MM.1S (cell line): ENCODE measurements at regions not wholly inside any gene's neighbourhood (a gene's known extent, or its start where the extent isn't known, plus 50 kb on each side); places are given as distances from the start of the nearest gene placed in this dataset.

ENCODE experiments used
- EZH2 ChIP-seq: fragments of 300-600 bp; sonication (generic); optimal IDR thresholded peaks from 2 replicates; pipeline ENCODE3; 2017; ENCODE audit warnings: low read depth, mild to moderate bottlenecking, antibody characterized with exemption, low read length, mixed read lengths
- EZH2phosphoT487 ChIP-seq: fragments of 300-600 bp; sonication (generic); IDR thresholded peaks from 2 replicates; pipeline ENCODE4 v1.6.1; 2018; ENCODE audit warnings: antibody characterized with exemption, low read length
- TF ChIP-seq, protein P1 (sequence below): fragments of 300-600 bp; sonication (generic); IDR thresholded peaks from 2 replicates; pipeline ENCODE4 v1.5.1; 2016; ENCODE audit warnings: antibody characterized with exemption, low read length, mixed read lengths

DNA sequence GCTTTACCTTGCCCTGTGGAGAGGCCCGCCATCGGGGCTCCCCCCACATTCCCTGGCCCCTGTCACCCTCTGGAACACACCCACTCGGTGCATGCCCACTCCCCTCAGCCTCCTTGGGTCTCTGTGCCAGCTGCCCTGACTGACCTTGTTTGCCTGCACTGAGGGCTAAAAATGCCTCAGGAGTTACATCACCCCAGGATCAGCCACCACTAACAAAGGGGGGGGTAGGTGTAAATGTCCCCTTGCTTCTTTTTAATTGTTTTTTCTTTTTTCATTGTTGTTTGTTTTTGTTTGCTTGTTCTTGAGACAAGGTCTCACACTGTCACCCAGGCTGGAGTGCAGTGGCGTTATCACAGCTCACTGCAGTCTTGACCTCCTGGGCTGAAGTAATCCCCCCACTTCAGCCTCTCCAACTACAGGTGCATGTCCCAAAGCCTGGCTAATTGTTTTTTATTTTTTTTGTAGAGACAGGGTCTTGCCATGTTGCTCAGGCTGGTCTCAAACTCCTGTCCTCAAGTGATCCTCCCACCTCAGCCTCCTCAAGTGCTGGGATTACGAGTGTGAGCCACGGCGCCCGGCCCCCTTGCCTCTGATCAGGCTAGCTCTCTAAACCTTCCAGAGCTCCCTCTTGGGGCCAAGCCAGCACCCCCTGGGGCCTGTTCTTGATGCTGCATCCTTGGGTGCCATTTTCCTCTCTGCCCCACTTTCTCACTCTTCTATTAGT lies 297.1 kb downstream of the UQCRFS1 start:
- TF ChIP-seq, protein P1, sequence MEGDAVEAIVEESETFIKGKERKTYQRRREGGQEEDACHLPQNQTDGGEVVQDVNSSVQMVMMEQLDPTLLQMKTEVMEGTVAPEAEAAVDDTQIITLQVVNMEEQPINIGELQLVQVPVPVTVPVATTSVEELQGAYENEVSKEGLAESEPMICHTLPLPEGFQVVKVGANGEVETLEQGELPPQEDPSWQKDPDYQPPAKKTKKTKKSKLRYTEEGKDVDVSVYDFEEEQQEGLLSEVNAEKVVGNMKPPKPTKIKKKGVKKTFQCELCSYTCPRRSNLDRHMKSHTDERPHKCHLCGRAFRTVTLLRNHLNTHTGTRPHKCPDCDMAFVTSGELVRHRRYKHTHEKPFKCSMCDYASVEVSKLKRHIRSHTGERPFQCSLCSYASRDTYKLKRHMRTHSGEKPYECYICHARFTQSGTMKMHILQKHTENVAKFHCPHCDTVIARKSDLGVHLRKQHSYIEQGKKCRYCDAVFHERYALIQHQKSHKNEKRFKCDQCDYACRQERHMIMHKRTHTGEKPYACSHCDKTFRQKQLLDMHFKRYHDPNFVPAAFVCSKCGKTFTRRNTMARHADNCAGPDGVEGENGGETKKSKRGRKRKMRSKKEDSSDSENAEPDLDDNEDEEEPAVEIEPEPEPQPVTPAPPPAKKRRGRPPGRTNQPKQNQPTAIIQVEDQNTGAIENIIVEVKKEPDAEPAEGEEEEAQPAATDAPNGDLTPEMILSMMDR = no peak
- TF ChIP-seq EZH2 (no peak), EZH2phosphoT487 (no peak)
